Mesenchymal stem cell (in vitro differentiated cells and primary cell): ENCODE measurements at regions not wholly inside any gene's neighbourhood (a gene's known extent, or its start where the extent isn't known, plus 50 kb on each side); places are given as distances from the start of the nearest gene placed in this dataset. TPM values are rescaled to one million over a fixed set of nuclear protein-coding genes. Genes with fewer than 3 reads are reported as not detected.

Experiments used
- small RNA-seq: library from polyadenylated mRNA; stranded (forward); fragments of <200 nt; extraction: miRNeasy Mini kit (QIAGEN cat#:217004); gene quantifications from one replicate; pipeline ENCODE3, GENCODE V24; 2013; ENCODE audit warnings: low read depth

Small RNAs in the stretch of these regions (small RNA-seq; reads per million reads assigned to genes)
- gene RNA5SP181: not detected
